HG02763 (cell line): ENCODE measurements at regions not wholly inside any gene's neighbourhood (a gene's known extent, or its start where the extent isn't known, plus 50 kb on each side); places are given as distances from the start of the nearest gene placed in this dataset.

Experiments used
- ATAC-seq: cut with Tn5 transposase; IDR thresholded peaks from one replicate; pipeline ENCODE4 v1.9.1; 2021; ENCODE audit warnings: mild to moderate bottlenecking, moderate library complexity; ENCODE audit not compliant: unreplicated experiment

- no peak for ATAC-seq
Measured at GRCh38 chr17:77894126-77894956, 64.2 kb upstream of the TNRC6C start.

DNA sequence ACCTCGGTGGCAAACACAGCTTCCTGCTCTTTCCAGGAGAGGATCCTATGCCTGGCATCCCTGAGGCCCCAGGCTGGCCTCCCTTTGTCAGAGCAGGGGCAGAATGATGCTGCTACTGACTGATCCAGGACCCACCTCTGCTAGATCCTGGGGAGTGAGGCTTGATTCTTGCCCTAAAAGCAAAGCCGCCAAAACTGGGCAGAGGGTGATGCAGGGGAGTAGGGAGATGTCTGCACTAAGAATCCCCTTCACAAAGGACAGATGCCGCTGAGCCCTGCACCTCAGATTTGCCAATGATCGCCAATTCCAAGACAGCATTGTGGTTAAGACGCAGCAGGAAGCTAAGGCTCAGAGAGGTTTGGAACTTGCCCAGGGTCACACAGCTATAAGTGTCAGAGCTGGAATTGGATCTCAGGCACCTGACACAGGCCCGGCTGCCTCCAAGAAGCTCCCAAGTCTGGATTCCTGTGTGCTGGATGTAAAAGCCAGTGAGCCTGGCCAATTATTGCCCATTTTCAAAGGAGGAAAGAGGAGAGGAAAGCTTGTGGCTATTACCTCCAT, 60.7 kb upstream of the TNRC6C start:
- no peak for ATAC-seq

GRCh38 chr17:77898521-77899434, 59.7 kb upstream of the TNRC6C start:
- ATAC-seq, result no peak

- ATAC-seq, result no peak
Measured at GRCh38 chr17:77899498-77899897, 59.0 kb upstream of the TNRC6C start.

- ATAC-seq, result no peak
Measured at GRCh38 chr17:77901481-77901880, 57.0 kb upstream of the TNRC6C start.

DNA sequence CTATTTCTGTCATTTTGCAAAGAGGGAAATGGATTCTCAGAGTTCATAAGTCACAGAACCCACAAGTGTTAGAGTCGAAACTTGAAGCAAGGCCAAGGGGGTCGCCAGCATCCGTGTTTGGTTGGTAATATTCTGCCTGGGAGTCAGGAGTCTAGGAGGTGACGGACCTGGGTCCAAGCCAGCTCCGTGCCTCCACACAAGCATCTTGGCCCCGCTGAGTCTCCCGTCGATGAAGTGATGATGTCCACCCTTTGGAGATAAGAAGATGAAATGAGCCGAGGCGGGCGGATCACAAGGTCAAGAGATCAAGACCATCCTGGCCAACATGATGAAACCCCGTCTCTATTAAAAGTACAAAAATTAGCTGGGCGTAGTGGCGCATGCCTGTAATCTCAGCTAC, 53.2 kb upstream of the TNRC6C start:
- no peak for ATAC-seq

DNA sequence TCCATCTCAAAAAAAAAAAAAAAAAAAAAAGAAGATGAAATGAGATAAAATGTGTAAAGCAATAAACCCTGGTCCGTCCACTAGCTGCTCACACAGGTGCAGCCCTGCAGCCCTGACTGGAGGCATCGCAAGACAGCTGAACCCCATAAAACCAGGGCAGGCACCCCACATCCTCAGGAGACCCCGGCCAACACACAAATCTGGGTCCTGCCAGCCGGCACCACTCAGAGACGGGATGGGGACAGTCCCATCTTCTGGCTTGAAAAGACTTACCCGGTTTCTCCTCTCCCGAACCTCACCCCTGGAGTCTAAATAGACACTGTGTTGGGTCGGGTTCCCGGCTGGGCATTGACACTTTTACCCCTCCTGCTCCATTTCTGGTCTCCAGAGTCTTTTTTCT, 52.7 kb upstream of the TNRC6C start:
- no peak for ATAC-seq

GRCh38 chr17:77906377-77906871, 52.1 kb upstream of the TNRC6C start:
- no peak for ATAC-seq

- no peak for ATAC-seq
Measured at GRCh38 chr17:77907497-77908461, 50.7 kb upstream of the TNRC6C start.

DNA sequence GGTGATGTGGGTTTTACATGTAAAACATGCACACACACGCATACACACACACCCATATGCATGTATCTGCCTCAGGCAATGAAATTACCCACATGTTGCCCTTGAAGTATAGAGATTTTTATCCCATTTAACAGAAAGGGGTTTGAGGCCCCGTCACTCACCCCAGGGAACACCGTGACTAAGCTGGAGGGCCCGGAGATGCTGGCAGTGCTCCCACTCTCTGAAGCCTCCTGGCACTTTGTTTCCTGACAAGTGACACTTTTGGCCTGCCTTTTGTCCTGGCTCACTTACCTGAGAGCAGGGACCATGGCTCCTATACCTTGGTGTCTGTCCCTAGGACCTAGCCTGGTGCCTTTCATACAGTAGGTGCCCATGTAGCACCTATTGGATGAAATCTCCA, 50.0 kb upstream of the TNRC6C start:
- no peak for ATAC-seq
